ENCODE measurements at regions not wholly inside any gene's neighbourhood (a gene's known extent, or its start where the extent isn't known, plus 50 kb on each side); places are given as distances from the start of the nearest gene placed in this dataset.

GRCh38 chr9:87157366-87158031 is 210.2 kb upstream of the GAS1 start:
- DNase-seq (ENCODE audit: low spot score) = no peak

GRCh38 chr9:87158765-87159164 is 211.5 kb upstream of the GAS1 start:
- no peak for DNase-seq (ENCODE audit: low spot score)

GRCh38 chr9:87160148-87161102 is 213.1 kb upstream of the GAS1 start:
- no peak for DNase-seq (ENCODE audit: low spot score)

GRCh38 chr9:87167161-87167560 is 219.9 kb upstream of the GAS1 start:
- DNase-seq (ENCODE audit: low spot score) = no peak

GRCh38 chr9:87167582-87167981 is 220.3 kb upstream of the GAS1 start:
- no peak for DNase-seq (ENCODE audit: low spot score)

GRCh38 chr9:87178302-87178701 is 231.0 kb upstream of the GAS1 start:
- DNase-seq (ENCODE audit: low spot score) = no peak

GRCh38 chr9:87179553-87180340 is 232.4 kb upstream of the GAS1 start:
- DNase-seq (ENCODE audit: low spot score) = no peak

- no peak for DNase-seq (ENCODE audit: low spot score)
These were observed 233.1 kb upstream of the GAS1 start for GRCh38 chr9:87180361-87180760.

- DNase-seq (ENCODE audit: low spot score) = no peak
These were observed 233.5 kb upstream of the GAS1 start for GRCh38 chr9:87180841-87181240.

GRCh38 chr9:87181670-87182069 is 234.4 kb upstream of the GAS1 start:
- DNase-seq (ENCODE audit: low spot score) = no peak

GRCh38 chr9:87184956-87185642 is 237.8 kb upstream of the GAS1 start:
- peak; percentile 17 for DNase-seq (ENCODE audit: low spot score)

GRCh38 chr9:87187656-87188055 is 240.3 kb upstream of the GAS1 start:
- no peak for DNase-seq (ENCODE audit: low spot score)

- DNase-seq (ENCODE audit: low spot score) = no peak
These were observed 241.7 kb upstream of the GAS1 start for GRCh38 chr9:87189006-87189405.

GRCh38 chr9:87193151-87193550 is 245.8 kb upstream of the GAS1 start:
- no peak for DNase-seq (ENCODE audit: low spot score)

- peak; percentile 29 for DNase-seq (ENCODE audit: low spot score)
These were observed 246.9 kb upstream of the GAS1 start for GRCh38 chr9:87193925-87194868.

GRCh38 chr9:87195306-87195705 is 248.0 kb upstream of the GAS1 start:
- no peak for DNase-seq (ENCODE audit: low spot score)

GRCh38 chr9:87197349-87198130 is 250.2 kb upstream of the GAS1 start:
- no peak for DNase-seq (ENCODE audit: low spot score)

GRCh38 chr9:87198716-87199115 is 251.4 kb upstream of the GAS1 start:
- DNase-seq (ENCODE audit: low spot score) = no peak

- no peak for DNase-seq (ENCODE audit: low spot score)
These were observed 252.0 kb upstream of the GAS1 start for GRCh38 chr9:87199278-87199677.

- DNase-seq (ENCODE audit: low spot score) = no peak
These were observed 252.5 kb upstream of the GAS1 start for GRCh38 chr9:87199782-87200181.

Measured in hepatic stellate cell (primary cell).